ENCODE measurements at regions not wholly inside any gene's neighbourhood (a gene's known extent, or its start where the extent isn't known, plus 50 kb on each side); places are given as distances from the start of the nearest gene placed in this dataset.

DNA sequence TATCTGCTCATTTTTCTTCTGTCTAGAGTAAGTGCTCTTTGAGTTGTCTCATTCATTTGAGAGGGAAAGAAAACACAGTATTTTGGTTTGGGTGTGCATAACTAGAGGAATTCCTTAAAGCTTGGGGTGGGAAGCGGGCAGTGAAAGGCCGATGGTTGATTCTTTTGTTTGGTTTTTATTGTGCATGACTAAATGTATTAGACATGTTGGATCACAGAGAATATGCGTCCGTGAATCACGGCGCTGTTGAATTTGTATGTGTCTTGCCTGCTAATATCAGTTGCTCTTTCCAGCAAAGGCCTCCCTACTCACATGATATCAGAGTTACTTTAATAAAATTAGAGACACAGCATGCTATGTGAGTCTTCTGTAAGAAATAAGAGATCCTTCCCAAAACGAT lies 180.0 kb downstream of the CHD9NB start:
- DNase-seq = no peak

DNA sequence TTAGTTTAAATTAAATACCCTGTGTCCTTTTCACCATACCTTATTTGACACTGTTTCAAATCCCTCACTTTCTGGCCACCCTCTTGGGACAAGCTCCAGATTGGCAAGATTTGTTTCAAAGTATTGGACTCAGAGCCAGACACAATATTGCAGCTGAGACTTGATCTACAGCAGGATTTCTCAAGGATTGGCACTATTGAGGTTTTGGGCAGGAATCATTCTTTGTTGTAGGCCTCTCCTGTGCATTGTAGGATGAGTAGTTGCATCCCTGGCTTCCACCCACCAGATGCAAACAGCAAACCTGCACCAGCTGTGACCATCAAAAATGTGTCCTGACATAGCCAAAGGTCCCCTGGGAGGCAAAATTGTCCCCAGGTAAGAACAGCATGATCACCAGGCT lies 181.2 kb downstream of the CHD9NB start:
- DNase-seq = no peak

DNA sequence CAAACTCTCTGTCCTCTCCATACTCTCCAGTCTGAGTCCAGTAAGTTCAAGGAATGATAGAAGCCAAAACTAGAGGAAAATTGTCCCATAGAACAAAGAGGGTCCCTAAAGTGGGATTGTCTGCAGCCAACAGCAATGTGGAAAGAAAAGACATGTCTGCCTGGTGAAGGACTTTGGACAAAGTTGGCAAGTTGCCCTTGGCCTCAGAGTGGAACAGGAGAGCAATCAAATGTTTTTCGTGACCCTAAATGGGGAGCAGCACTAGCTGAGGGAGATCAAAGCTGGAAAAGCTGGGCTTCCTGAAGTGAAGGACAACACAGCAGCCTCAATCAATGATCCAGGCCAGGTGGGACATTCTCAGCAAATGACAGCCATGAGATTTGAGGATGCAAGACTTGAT lies 183.5 kb downstream of the CHD9NB start:
- DNase-seq = no peak

DNA sequence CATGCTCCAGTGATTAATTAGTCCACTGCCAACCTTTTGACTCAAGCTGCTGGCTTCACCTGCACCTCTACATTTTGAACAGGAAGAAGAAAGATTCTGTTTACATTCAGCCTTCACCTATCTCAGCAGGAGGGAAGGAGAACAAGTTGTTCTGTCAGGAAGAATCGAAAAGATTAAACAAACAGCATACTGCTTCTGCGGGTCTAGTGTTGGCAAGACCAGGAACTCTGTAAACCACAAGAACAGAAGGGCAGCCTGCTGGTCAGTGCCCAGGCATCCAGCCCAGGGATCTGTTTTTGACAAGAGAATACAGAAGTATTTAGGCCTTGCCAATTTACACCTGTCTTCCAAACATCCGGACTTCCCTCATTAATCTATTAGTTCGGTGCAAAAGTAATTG lies 189.7 kb downstream of the CHD9NB start:
- DNase-seq = no peak

DNA sequence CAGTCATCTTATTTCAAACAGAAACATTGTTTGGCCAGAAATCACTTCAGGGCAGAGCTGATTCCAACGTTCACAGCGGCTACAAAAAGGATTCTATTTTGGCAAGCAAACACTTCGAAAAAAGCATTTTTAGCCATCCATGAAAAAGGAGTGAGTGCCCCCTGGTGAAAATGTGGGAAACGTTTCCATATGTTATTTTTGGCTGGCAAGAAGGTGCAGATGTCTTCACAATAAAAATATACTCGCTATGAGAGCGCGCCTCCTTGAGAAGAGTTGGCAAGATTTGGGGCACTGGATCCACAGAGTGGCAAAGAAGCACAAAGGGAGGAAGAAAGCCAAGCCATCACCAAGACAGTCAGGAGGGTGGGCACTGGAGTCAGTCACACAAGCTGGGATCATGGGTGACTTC lies 191.1 kb downstream of the CHD9NB start:
- peak; percentile 57 for DNase-seq

DNA sequence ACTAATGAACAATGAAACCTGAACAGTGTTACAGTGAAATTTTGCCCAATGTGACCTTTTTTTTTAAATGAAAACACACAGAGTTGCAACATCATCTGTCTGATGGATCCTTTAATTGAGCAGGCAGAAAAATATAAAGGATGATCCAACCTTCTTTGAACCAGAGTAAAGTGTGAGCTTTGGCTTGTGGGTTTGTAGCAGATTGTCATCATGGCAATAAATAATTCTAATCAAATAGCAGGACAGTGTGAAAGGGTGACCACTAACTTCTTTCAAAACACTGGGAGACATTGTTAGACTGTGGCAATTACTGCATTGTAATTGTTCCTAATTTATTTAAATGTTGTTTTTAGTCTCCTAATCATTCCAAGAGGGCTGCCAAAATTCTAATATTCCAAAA lies 197.2 kb downstream of the CHD9NB start:
- no peak for DNase-seq

DNA sequence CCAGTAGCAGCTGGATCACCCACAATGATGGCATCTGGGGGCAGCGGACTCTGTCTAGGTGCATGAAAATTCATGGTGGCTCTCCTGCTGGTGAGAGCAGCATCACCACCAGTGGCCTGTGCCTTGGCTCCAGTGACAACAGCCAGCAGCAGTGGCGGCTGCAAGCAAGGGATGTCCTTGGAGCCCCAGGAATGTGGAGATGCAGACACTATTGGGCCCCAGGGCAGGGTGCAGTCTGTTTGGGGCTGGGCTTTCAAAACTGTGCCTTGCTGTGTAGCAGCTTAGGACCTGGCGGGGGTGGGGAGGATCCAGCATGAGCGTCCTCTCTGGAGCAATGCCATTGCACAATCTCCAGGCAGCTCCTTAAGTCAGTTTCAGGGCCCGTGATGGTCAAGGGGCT lies 199.7 kb downstream of the CHD9NB start:
- no peak for DNase-seq

DNA sequence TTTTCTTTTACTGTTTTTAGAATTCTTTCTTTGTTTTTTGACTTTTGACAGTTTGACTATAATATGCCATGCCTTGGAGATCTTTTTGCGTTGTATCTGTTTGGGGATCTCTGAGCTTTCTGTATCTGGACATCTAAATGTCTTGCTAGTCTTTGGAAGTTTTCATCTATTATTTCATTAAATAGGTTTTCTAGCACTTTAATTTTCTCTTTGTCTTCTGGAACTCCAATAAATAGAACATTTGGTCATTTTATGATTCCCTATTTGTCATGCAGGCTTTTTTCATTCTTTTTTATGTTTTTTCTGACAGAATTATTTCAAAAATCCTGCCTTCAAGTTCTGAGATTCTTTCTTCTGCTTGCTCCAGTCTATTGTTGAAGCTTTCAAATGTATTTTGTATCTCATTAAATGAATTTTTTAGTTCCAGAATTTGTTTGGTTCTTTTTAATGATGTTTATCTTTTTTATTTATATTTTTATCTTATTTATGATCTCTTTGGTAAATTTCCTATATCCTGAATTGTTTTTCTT lies 201.4 kb downstream of the CHD9NB start:
- no peak for DNase-seq

DNA sequence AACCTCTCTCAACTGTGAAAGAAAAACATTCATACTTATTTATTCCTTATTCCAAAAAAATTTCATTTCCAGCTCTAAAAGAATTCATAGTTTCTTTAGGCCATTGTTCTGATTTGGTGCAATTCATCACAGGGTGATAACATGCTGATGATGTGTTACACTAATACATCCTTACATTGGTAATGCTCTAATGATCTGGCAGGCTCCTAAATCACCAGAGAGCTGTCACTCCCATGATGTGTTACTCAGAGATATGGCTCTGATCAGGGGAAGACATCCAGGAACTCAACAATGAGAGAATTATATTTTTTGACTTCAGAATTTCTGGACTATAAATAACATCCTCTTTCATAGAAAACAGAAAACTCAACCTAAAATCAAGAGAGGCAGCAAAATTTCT lies 209.3 kb downstream of the CHD9NB start:
- DNase-seq = no peak

DNA sequence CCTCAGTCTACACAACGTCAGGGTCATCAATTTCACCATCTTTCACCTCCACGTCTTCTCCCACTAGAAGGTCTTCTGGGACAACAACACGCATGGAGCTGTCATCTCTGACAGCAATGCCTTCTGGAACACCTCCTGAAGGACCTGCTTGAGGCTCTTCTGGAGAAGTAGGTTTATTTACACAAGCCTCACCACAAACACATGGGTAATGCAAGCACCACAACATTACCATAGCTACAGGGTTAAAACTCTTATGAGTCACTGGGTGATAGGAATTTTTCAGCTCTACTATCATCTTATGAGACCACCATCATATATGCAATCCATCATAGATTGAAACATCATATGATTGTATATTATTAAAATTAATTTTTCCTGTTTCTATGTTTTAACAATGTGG lies 215.4 kb downstream of the CHD9NB start:
- DNase-seq = no peak

DNA sequence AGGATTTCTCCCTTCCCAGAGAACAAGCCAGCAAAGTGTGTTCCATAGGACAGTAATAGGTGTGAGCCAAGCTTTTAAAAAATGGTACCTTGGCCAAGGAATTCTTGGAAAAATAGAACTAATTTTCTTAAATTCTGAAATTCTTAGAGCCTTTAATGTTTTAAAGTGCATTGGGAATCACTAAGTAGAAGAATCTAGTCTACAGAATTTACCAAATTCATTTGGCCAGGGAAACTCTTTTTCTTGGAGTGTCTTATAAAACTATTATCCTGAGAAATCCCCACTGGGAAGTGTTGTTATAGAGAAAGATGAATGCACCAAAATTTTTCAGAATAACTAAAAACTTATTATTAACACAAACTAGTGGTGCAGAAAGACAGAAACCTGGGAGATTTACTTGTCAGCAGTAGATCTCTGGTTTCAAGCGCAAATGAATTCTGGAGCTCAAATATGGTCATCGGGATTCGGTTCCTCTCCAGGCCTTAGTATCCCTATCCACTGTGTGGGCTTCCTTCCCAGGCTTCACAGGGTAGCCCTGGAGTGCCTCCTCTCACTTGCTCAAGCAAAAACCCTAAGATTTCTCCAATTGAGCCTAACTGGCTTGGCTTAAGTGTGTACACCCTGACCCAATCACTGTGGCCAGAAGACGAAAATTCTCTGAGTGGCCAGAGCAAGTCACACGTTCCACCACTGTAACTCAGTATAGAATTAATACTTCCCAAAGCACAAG lies 217.8 kb downstream of the CHD9NB start:
- no peak for DNase-seq

DNA sequence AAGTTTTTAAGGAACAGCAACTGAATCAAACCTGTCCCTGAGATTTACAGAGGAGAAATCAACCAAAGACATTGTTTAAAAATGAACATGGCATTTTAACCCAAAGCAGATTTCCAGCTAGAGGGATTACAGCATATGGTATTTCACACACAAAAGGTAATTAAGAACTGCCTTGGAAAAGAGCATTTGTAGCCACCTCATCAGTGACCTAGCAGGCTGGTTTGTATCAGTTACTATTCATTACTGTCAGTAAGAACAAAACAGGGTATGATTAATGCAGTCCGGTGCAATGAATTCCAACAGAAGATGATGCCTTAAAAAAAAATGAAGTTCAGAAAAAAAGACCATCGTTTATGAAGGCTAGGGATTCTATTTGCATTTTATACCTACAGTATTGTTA lies 219.9 kb downstream of the CHD9NB start:
- no peak for DNase-seq

DNA sequence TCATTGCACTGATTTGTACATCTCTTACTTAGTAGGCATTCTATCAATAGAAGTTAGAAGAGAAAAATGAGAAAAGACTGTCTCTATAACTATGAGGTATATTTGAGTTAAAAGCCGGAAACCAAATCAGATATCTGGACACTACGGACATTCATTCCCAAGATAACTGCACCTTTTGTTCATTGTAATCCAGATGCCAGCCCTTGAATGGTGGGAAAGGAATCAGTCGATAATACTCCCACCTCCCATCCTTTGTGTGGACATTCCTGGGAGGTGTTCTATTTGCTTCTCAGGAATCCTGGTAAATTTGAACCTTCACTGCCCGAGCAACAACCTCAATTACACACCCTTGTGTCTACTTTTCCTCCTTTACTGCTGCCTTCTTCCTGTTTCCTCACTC lies 225.2 kb downstream of the CHD9NB start:
- DNase-seq = no peak

DNA sequence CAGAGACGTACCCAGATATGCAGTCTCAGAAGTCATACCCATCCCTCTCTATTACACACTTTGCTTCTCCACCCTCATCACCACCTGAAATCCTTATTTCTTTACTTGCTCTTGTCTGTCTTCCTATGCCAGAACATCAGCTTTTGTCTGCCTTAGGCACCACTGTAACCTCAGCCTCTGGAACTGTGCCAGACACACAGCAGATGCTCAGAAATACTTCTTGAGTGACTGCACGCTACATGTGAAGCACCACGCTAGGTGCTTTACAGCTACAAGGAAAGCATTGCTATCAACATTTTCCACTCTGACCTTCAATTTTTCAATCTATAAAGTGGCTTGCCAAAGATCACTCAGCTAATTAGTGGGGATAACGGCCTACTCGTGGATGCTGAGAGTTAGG lies 226.8 kb downstream of the CHD9NB start:
- peak; percentile 63 for DNase-seq

DNA sequence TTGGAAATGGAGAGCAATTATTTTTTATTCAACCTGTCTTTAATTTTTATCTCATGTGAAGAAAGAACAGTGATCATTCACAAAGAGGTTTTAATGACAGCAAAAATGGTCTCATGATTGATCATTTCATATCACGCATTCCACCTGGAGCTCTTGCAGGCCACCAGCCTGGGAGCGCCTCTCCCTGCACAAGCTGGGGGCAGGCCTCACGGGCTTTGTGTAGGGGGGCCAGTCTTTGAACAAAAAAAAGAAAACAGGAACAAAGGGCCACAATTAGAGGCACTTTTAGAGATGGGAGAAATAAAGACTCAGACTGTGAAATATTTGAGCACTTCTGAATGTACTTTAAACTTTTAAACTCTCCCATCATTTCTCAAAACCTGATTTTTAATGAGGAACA lies 232.9 kb downstream of the CHD9NB start:
- no peak for DNase-seq

DNA sequence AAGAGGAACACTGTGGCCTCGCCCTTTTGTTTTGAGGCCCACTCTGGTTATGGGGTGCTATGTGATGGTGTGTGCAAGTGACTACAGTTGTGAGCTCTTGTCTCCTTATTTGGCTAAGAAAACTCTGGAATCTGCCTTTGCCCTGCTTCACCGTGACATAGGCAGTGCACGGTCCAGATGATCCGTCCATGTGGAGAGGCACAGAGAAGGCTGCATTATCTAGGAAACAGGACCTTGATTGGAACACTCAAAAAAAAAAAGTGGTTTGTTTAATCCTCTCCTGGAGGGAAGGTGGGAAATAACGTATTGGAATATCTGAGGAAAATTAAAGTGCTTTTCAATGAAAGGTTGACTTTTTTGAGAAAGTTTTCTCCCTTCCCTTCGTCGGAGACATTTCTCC lies 233.3 kb downstream of the CHD9NB start:
- DNase-seq = no peak

DNA sequence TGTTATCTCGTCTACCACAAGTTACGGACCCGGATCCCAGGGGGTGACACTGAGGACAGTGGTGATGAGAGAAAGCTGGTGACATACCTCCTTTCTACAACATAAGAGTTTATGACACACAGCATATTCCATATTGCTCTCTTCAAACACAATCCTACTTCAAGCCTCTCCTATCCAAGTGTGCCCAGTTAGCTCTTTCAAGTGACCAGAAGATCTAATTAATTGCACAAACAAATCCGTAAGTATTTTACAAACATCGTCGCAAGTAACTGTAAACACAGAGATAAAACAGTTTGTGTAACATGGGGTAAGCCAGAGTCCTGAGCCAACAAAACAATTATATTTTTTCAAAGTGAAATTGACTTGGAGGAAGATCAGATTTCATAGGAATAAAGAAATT lies 235.0 kb downstream of the CHD9NB start:
- no peak for DNase-seq

DNA sequence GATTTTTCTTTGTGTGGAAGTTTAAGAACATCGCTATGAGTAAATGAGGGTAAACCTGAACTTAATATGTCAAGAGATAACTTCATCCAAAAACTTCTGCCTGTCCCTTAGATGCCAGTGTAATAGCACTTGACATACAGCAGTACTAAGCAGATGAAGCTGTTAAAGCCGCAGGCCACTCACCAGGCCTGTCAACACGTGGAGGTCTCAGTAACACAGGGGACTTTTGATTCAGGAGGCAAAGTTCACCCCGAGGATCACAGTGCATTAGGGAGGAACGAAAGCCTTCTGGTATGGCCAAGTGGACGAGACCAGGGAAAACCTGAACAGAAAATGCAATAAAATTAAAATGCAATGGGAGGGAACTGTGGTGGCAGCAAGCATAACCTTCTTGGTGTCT lies 235.7 kb downstream of the CHD9NB start:
- DNase-seq = no peak

DNA sequence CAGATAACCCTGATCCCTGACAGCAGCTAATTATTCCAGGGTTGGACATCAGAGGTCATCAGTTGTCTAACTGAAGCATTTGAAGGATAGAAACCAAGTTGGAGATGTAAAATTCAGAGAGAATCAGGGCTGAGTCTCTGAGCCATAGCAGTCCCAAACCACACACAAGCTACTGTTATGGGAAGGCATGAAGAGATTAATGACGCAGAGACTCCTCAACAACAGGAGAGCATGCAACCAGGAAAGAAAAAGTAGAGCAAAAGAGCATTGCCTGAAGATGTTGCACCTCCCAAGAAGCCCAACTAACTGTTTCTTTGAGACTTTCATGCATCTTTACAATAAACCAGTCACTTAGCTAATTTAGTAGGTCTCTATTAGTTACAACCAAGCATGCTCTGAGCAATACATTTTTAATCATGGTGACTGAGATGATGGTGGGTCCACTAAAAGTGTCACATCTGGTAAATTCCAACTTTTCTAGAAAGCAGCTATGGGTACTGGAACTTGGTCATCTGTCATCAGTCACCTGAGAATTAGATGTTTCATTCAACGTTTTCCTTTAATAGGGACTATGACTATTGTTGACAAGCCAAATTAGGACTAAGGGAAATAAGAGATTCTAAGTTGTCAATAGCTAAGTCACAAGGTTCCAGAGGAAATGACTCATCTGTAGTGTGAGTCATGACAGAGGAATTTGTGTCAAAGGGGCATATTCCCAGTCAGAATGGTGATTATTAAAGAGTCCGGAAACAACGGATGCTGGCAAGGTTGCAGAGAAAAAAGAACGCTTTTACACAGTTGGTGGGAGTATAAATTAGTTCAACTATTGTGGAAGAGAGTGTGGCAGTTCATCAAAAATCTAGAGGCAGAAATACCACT lies 239.8 kb downstream of the CHD9NB start:
- no peak for DNase-seq

DNA sequence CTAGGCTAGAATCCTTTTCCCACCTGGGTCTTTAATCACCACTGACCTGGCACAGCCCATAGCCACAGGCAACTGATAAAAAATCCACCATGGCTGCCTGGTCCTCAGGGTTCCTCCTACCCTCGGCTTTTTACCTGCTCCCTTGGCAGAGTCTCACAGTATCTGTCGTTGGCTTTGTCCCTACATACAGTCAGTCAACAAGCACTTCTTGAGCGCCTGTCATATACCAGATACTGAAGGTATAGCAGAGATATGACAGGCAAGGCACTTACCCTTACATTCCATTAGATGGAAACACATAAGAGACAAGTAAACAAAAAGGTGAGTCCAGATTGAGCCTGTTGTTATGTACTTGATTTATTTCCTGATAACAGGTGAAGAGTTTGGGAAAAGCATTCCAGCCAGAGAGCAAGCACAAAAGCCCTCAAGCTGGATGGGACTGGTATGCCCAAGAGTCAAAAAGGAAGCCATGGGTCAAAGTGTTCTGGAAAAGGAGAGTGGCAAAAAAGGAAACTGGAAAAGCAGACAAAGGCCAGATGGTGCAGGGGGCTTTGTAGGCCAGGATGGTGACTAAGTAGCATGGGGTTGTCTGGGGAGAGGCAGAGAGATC lies 247.0 kb downstream of the CHD9NB start:
- no peak for DNase-seq

DNA sequence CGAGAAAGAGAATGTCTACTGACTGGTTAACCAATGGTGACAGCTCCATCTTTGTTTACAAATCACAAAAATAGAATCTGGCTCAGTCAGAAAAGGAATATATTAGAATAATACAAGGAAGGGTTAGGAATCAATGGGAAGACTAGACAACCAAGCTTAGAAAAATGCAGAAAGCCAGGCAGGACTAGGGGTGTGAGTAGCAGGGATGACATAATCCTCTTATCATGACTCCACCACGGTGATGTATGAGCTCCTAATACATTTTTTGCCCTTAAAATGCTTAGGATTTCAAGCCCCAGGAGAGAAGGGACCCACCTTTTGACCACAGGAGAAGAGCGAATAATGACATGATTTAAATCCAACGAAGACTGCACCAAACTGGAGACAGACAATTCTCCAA lies 252.3 kb downstream of the CHD9NB start:
- DNase-seq = no peak

DNA sequence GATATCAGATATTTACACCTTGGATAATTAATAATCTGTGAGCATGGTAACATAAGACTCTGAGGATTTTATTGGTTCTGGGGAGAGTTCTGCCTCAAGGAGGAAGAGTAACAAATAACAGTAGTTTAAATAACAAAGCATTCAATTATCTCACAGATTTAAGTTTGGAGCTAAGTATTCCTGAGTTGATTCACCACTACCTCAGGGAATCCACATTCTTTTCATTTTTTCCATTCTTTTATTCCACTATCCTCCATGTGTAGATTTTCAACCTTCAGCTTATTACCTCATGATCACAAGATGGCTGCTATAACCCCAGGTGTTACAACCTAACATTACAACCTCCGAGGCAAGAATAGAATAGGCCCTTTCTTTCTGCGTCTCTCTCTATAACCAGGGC lies 252.2 kb upstream of the TOX3 start:
- no peak for DNase-seq

DNA sequence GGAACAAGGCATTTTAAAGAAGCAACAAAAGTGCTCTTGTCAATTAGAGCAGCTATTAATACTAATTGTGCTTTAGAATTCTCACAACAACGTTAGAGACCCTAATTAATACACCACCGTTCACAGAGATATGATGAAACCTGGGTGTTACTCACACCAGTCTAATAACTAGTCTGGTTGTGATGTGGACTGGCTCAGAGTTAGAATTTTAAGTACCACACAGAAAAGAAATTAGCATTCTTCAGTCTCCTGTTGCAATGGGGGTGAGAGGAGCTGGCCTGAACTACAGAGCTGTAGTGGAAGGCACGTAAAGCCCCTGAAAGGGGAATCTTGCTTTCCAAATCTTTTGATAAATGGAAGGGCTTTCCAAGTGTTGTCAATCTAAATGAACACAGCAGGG lies 240.8 kb upstream of the TOX3 start:
- DNase-seq = no peak

DNA sequence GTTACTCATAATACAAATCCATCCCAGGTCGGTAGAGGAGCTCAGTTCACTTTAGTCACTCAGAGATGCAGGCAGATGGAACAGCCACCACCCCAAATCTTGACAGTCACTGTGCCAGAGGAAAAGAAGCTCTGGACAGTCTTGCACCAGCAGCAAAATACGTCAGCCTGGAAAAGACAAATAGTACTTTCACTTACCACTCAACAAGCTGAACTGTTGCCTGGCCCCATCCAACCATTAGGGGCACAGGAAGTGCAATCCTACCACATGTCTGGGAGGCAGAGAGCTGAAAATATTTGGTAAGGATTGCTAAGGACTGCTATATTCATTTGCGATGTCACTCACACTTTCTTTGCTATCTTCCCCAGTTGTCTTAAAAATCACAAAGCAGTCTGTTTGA lies 239.1 kb upstream of the TOX3 start:
- DNase-seq = no peak

Data from DMS 273 treated with DMSO at 0.1 percent for 48 hours (cell line).